KMS-11 (cell line): ENCODE measurements at regions not wholly inside any gene's neighbourhood (a gene's known extent, or its start where the extent isn't known, plus 50 kb on each side); places are given as distances from the start of the nearest gene placed in this dataset.

Experiments
- H2AFZ ChIP-seq: fragments of 200-600 bp; sonication (generic); 2 replicates; pipeline ENCODE4 v1.6.1; 2016; ENCODE audit warnings: antibody characterized with exemption, mixed run types, low read depth
- H3K27ac ChIP-seq: fragments of 200-600 bp; sonication (generic); 2 replicates; pipeline ENCODE4 v1.6.1; 2016; ENCODE audit warnings: mild to moderate bottlenecking, mixed run types
- H3K27me3 ChIP-seq: fragments of 200-600 bp; sonication (generic); 2 replicates; pipeline ENCODE4 v1.6.1; 2017; ENCODE audit warnings: mild to moderate bottlenecking, low read depth, mixed run types, moderate library complexity; ENCODE audit not compliant: insufficient read depth
- H3K36me3 ChIP-seq: fragments of 200-600 bp; sonication (generic); 2 replicates; pipeline ENCODE4 v1.6.1; 2017; ENCODE audit warnings: mild to moderate bottlenecking, mixed run types; ENCODE audit not compliant: insufficient read depth
- H3K4me1 ChIP-seq: fragments of 200-600 bp; sonication (generic); 2 replicates; pipeline ENCODE4 v1.6.1; 2016; ENCODE audit warnings: mild to moderate bottlenecking, low read depth, mixed run types; ENCODE audit not compliant: poor library complexity, severe bottlenecking
- H3K4me2 ChIP-seq: fragments of 200-600 bp; sonication (generic); 2 replicates; pipeline ENCODE4 v1.7.0; 2016; ENCODE audit warnings: mild to moderate bottlenecking, mixed run types
- H3K4me3 ChIP-seq: fragments of 200-600 bp; sonication (generic); IDR thresholded peaks from 2 replicates; pipeline ENCODE4 v1.6.1; 2017; ENCODE audit warnings: low read depth, low read length, mixed read lengths; ENCODE audit not compliant: insufficient read depth
- H3K79me2 ChIP-seq: fragments of 200-600 bp; sonication (generic); 2 replicates; pipeline ENCODE4 v1.6.1; 2016; ENCODE audit warnings: low read depth, mixed run types; ENCODE audit not compliant: insufficient read depth
- H3K9ac ChIP-seq: fragments of 200-600 bp; sonication (generic); 2 replicates; pipeline ENCODE4 v1.6.1; 2016; ENCODE audit warnings: mild to moderate bottlenecking, mixed run types
- H4K20me1 ChIP-seq: fragments of 200-600 bp; sonication (generic); 2 replicates; pipeline ENCODE4 v1.6.1; 2016; ENCODE audit warnings: mild to moderate bottlenecking, mixed run types; ENCODE audit not compliant: insufficient read depth
- TF ChIP-seq, protein P1 (sequence below): fragments of 200-600 bp; sonication (generic); conservative IDR thresholded peaks from 2 replicates; pipeline ENCODE4 v1.6.1; 2017; ENCODE audit warnings: low read depth, mild to moderate bottlenecking, antibody characterized with exemption, low read length, moderate library complexity, mixed read lengths

DNA sequence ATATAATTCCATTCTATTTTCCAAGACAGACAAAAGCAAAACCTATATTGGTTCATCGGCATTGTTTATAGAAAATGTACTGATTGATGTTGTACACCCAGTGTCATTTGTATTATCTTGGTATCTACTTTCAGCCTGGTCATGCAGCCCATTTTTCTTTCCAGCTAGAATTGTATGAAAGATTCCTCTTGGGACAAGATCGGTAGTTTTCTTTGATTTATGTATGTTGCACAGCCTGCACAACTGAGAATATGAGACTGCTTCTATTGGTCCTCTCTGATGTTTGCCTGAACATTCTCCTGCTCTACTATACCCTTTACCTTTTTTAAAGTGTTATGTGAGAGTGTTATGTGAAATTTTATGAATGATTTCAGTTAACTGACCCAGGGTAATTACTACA lies 487.7 kb upstream of the PRR20A start:
- no peaks in the 10 kb centered on the region for H3K27me3 ChIP-seq
- no peak overlapping the region for H3K9ac ChIP-seq
- H3K36me3 ChIP-seq, result no peaks in the 10 kb centered on the region
- H4K20me1 ChIP-seq, result no peaks in the 10 kb centered on the region
- no peak overlapping the region for H3K27ac ChIP-seq
- no peak overlapping the region for H3K4me3 ChIP-seq
- H3K4me1 ChIP-seq, result no peaks in the 10 kb centered on the region
- no peak overlapping the region for H3K4me2 ChIP-seq
- TF ChIP-seq, protein P1, sequence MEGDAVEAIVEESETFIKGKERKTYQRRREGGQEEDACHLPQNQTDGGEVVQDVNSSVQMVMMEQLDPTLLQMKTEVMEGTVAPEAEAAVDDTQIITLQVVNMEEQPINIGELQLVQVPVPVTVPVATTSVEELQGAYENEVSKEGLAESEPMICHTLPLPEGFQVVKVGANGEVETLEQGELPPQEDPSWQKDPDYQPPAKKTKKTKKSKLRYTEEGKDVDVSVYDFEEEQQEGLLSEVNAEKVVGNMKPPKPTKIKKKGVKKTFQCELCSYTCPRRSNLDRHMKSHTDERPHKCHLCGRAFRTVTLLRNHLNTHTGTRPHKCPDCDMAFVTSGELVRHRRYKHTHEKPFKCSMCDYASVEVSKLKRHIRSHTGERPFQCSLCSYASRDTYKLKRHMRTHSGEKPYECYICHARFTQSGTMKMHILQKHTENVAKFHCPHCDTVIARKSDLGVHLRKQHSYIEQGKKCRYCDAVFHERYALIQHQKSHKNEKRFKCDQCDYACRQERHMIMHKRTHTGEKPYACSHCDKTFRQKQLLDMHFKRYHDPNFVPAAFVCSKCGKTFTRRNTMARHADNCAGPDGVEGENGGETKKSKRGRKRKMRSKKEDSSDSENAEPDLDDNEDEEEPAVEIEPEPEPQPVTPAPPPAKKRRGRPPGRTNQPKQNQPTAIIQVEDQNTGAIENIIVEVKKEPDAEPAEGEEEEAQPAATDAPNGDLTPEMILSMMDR, result no peak
- H2AFZ ChIP-seq, result no peak overlapping the region
- H3K79me2 ChIP-seq, result no peaks in the 10 kb centered on the region

DNA sequence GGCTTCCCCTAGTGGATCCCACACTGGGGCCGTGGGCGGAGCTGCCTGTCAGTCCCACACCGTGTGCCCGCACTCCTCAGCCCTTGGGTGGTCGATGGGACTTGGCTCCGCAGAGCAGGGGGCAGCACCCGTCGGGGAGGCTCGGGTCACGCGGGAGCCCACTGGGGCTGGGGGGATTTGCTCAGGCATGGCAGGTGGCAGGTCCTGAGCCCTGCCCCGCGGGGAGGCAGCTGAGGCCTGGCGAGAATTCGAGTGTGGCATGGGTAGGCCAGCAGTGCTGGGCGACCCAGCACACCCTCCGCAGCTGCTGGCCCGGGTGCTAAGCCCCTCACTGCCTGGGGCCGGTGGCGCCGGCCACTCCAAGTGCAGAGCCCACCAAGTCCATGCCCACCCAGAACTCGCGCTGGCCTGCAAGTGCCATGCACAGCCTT lies 481.7 kb upstream of the PRR20A start:
- no peak overlapping the region for H3K4me2 ChIP-seq
- H3K79me2 ChIP-seq, result no peaks in the 10 kb centered on the region
- H3K27ac ChIP-seq, result no peak overlapping the region
- H4K20me1 ChIP-seq, result no peaks in the 10 kb centered on the region
- no peak overlapping the region for H3K9ac ChIP-seq
- TF ChIP-seq, protein P1, result no peak
- no peaks in the 10 kb centered on the region for H3K27me3 ChIP-seq
- no peaks in the 10 kb centered on the region for H3K36me3 ChIP-seq
- no peaks in the 10 kb centered on the region for H3K4me1 ChIP-seq
- H3K4me3 ChIP-seq, result no peak overlapping the region
- no peak overlapping the region for H2AFZ ChIP-seq

DNA sequence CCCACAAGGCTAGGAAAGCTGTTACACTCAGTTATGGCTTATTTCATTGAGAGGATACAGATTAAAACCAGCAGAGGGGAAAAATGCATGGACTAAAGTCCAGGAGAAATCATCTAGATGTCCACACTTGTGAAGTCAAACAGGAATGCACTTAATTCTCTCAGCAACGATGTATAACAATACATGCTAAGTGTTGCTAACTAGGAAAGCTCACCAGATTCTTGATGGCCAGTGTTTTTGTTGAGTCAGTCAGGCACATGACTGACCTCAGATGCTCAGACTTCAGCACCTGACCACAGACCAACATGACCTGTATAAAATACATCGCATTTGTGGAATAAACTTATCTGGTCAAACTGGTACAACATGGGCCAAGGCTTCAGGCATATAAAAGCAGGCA lies 470.2 kb upstream of the PRR20A start:
- H3K27ac ChIP-seq, result no peak overlapping the region
- H3K4me1 ChIP-seq, result no peaks in the 10 kb centered on the region
- no peaks in the 10 kb centered on the region for H4K20me1 ChIP-seq
- H2AFZ ChIP-seq, result no peak overlapping the region
- H3K9ac ChIP-seq, result no peak overlapping the region
- no peaks in the 10 kb centered on the region for H3K36me3 ChIP-seq
- no peaks in the 10 kb centered on the region for H3K79me2 ChIP-seq
- no peak overlapping the region for H3K4me2 ChIP-seq
- no peak overlapping the region for H3K4me3 ChIP-seq
- TF ChIP-seq, protein P1, result no peak
- H3K27me3 ChIP-seq, result no peaks in the 10 kb centered on the region

DNA sequence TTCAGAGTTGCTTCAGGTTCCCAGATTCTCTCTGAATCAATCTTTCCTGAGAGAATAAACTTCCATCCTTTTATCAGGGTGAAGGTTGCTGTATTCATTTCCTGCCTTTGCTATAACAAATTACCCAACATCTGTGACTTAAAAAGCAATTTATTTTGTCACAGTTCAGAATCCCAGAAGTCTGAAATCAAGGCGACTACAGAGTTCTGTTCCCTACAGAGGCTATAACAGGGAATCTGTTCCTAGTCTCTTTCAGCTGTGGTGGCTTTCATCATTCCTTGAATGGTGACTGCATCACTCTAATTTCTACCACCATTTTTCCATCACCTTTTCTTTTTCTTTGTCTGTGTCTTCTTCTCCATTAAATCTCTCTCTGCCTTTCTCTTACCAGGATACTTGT lies 459.3 kb upstream of the PRR20A start:
- no peak overlapping the region for H3K4me3 ChIP-seq
- H2AFZ ChIP-seq, result no peak overlapping the region
- no peaks in the 10 kb centered on the region for H3K79me2 ChIP-seq
- H3K4me1 ChIP-seq, result no peaks in the 10 kb centered on the region
- H3K36me3 ChIP-seq, result no peaks in the 10 kb centered on the region
- H4K20me1 ChIP-seq, result no peaks in the 10 kb centered on the region
- TF ChIP-seq, protein P1, result no peak
- no peak overlapping the region for H3K4me2 ChIP-seq
- no peak overlapping the region for H3K27ac ChIP-seq
- H3K9ac ChIP-seq, result no peak overlapping the region
- no peaks in the 10 kb centered on the region for H3K27me3 ChIP-seq
